Neural cell (in vitro differentiated cells): ENCODE measurements at regions not wholly inside any gene's neighbourhood (a gene's known extent, or its start where the extent isn't known, plus 50 kb on each side); places are given as distances from the start of the nearest gene placed in this dataset.

ENCODE experiments used
- CTCF ChIP-seq: fragments of 450-650 bp; IDR thresholded peaks from 2 replicates; pipeline ENCODE4 v1.5.1; 2014; ENCODE audit warnings: antibody characterized with exemption, mild to moderate bottlenecking, moderate library complexity; ENCODE audit not compliant: poor library complexity, severe bottlenecking
- EP300 ChIP-seq: fragments of 450-650 bp; conservative IDR thresholded peaks from 2 replicates; pipeline ENCODE4 v1.6.1; 2014; ENCODE audit warnings: antibody characterized with exemption, mild to moderate bottlenecking, moderate library complexity; ENCODE audit not compliant: poor library complexity, severe bottlenecking
- EZH2 ChIP-seq: fragments of 200-600, 300-800 bp; shearing (Covaris generic), sonication (generic); IDR thresholded peaks from 2 replicates; pipeline ENCODE4 v1.6.1; 2014; ENCODE audit warnings: antibody characterized with exemption, low read length, borderline replicate concordance, mild to moderate bottlenecking; ENCODE audit not compliant: insufficient read depth, poor library complexity, severe bottlenecking
- POLR2AphosphoS5 ChIP-seq: IDR thresholded peaks from 2 replicates; pipeline ENCODE4 v1.6.1; 2012
- RAD21 ChIP-seq: fragments of 450-650 bp; conservative IDR thresholded peaks from 2 replicates; pipeline ENCODE4 v1.6.1; 2014; ENCODE audit warnings: antibody characterized with exemption, mild to moderate bottlenecking, moderate library complexity

- no peak for TF ChIP-seq EZH2
- no peak for TF ChIP-seq CTCF
- TF ChIP-seq EP300, result no peak
- TF ChIP-seq POLR2AphosphoS5, result no peak
- TF ChIP-seq RAD21, result no peak
These were observed 141.0 kb upstream of the G2E3 start for GRCh38 chr14:30417999-30418398.
